Dendritic cell treated with granulocyte-macrophage colony-stimulating factor and Interleukin-4, amounts not matched to agents 40 ng/mL and 50 ng/mL, for 4 days (primary cell): ENCODE measurements at regions not wholly inside any gene's neighbourhood (a gene's known extent, or its start where the extent isn't known, plus 50 kb on each side); places are given as distances from the start of the nearest gene placed in this dataset.

ENCODE experiments used
- H3K27ac Mint-ChIP-seq: one replicate; pipeline ENCODE4 v1.8.0; 2022; ENCODE audit warnings: mild to moderate bottlenecking, mixed read lengths
- H3K27me3 Mint-ChIP-seq: one replicate; pipeline ENCODE4 v1.8.0; 2022; ENCODE audit warnings: mild to moderate bottlenecking, mixed read lengths
- H3K36me3 Mint-ChIP-seq: one replicate; pipeline ENCODE4 v1.8.0; 2022; ENCODE audit warnings: low read depth, mixed read lengths
- H3K4me1 Mint-ChIP-seq: one replicate; pipeline ENCODE4 v1.8.0; 2022; ENCODE audit warnings: low read depth, mixed read lengths
- H3K4me3 Mint-ChIP-seq: one replicate; pipeline ENCODE4 v1.8.0; 2022; ENCODE audit warnings: mild to moderate bottlenecking, moderate library complexity, mixed read lengths
- H3K9me3 Mint-ChIP-seq: one replicate; pipeline ENCODE4 v1.8.0; 2022; ENCODE audit warnings: mixed read lengths
- intact Hi-C: fragments of 100-400 bp; cut with micrococcal nuclease; formaldehyde crosslinking; loops from one replicate; pipeline ENCODE4 v1.15.0; 2022

DNA sequence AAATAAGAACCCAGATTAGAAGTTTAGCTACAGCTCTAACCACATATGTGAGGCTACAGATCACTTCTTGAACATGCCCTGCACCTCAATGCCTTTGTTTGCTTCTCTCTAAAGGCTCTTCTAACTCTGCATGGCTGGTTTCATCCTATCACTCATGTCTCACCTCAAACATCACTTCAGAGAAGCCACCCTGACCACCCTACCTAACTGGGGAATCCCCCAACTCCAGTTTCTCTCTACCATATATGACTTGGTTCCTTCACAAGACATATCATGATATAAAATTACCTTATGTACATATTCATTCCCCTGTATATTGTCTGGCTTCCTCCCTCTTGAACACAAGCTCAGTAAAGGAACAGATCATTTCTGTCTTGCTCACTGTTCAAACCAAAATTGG lies 250.2 kb upstream of the GRIP1 start:
- Mint-ChIP-seq H3K27ac (no peak overlapping the region), H3K9me3 (no peaks in the 10 kb centered on the region), H3K4me3 (no peak overlapping the region), H3K4me1 (no peaks in the 10 kb centered on the region), H3K36me3 (no peaks in the 10 kb centered on the region), H3K27me3 (no peaks in the 10 kb centered on the region)
- intact Hi-C loops, result no loop called here

GRCh38 chr12:66931091-66931490 lies 252.2 kb upstream of the GRIP1 start:
- Mint-ChIP-seq H3K4me1 (no peaks in the 10 kb centered on the region), H3K9me3 (no peaks in the 10 kb centered on the region), H3K27ac (no peak overlapping the region), H3K36me3 (no peaks in the 10 kb centered on the region), H3K4me3 (no peak overlapping the region), H3K27me3 (no peaks in the 10 kb centered on the region)
- intact Hi-C loops, result no loop called here

DNA sequence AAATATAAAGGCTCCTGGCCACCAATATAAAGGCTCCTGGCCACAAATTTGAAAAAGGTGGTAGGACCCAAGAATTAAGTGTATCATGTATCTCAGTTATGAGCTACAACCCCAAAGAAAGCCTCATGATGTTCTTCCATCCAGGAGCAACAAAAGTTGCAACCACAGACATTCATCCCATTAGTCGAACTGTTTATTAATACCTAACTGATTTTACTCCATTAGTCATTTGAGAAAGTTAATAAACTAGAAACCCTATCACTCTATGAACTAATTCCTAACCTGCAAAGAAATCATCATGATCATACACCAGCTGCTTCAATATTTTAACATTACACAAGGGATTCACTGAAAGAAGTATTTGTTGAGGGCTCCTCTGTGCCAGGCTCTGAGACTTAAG lies 253.2 kb upstream of the GRIP1 start:
- H3K4me3 Mint-ChIP-seq, result no peak overlapping the region
- intact Hi-C loops, result no loop called here
- H3K4me1 Mint-ChIP-seq, result no peaks in the 10 kb centered on the region
- H3K27me3 Mint-ChIP-seq, result no peaks in the 10 kb centered on the region
- H3K9me3 Mint-ChIP-seq, result no peaks in the 10 kb centered on the region
- no peak overlapping the region for H3K27ac Mint-ChIP-seq
- no peaks in the 10 kb centered on the region for H3K36me3 Mint-ChIP-seq

GRCh38 chr12:66934302-66935062 lies 255.6 kb upstream of the GRIP1 start:
- Mint-ChIP-seq H3K4me3 (no peak overlapping the region), H3K36me3 (no peaks in the 10 kb centered on the region), H3K27ac (no peak overlapping the region), H3K9me3 (no peaks in the 10 kb centered on the region), H3K27me3 (no peaks in the 10 kb centered on the region), H3K4me1 (no peaks in the 10 kb centered on the region)
- intact Hi-C loops, result no loop called here

- Mint-ChIP-seq H3K27me3 (no peaks in the 10 kb centered on the region), H3K4me3 (no peak overlapping the region), H3K9me3 (no peaks in the 10 kb centered on the region), H3K27ac (no peak overlapping the region), H3K36me3 (no peaks in the 10 kb centered on the region), H3K4me1 (peaks cover 9% of the 10 kb centered on the region)
- intact Hi-C loops, result no loop called here
Measured at GRCh38 chr12:66941150-66941549, 262.3 kb upstream of the GRIP1 start.

GRCh38 chr12:66942741-66943465 lies 264.0 kb upstream of the GRIP1 start:
- H3K27me3 Mint-ChIP-seq, result no peaks in the 10 kb centered on the region
- H3K4me1 Mint-ChIP-seq, result peaks cover 9% of the 10 kb centered on the region
- no peaks in the 10 kb centered on the region for H3K9me3 Mint-ChIP-seq
- intact Hi-C loops, result no loop called here
- no peak overlapping the region for H3K27ac Mint-ChIP-seq
- no peak overlapping the region for H3K4me3 Mint-ChIP-seq
- no peaks in the 10 kb centered on the region for H3K36me3 Mint-ChIP-seq

DNA sequence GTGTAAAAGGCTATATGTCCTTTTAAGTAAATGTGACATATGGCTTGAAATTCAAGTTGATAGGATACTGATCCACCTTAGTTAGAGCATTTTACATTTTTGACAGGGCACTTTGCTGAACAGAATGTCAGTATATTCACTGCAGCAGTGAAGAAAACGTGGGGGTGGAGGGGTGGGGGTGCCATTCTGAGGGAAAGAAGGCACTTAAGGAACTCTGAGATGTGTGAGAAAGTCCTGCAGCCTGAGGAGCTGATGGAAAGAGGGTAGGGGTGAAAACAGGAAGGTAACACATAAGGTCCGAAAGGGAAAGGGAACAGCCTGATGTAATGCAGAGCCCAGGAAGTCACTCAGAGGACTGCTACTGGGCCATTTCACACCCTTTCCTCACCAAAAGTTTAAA lies 265.5 kb upstream of the GRIP1 start:
- no peak overlapping the region for H3K27ac Mint-ChIP-seq
- H3K4me1 Mint-ChIP-seq, result peaks cover 9% of the 10 kb centered on the region
- H3K4me3 Mint-ChIP-seq, result no peak overlapping the region
- H3K36me3 Mint-ChIP-seq, result no peaks in the 10 kb centered on the region
- intact Hi-C loops, result no loop called here
- H3K9me3 Mint-ChIP-seq, result no peaks in the 10 kb centered on the region
- no peaks in the 10 kb centered on the region for H3K27me3 Mint-ChIP-seq

- intact Hi-C loops, result no loop called here
- Mint-ChIP-seq H3K4me1 (peaks cover 9% of the 10 kb centered on the region), H3K9me3 (no peaks in the 10 kb centered on the region), H3K27ac (no peak overlapping the region), H3K4me3 (no peak overlapping the region), H3K27me3 (no peaks in the 10 kb centered on the region), H3K36me3 (no peaks in the 10 kb centered on the region)
Measured at GRCh38 chr12:66945189-66945817, 266.4 kb upstream of the GRIP1 start.

- Mint-ChIP-seq H3K27ac (no peak overlapping the region), H3K27me3 (no peaks in the 10 kb centered on the region), H3K9me3 (no peaks in the 10 kb centered on the region), H3K4me3 (no peak overlapping the region), H3K4me1 (peaks cover 9% of the 10 kb centered on the region), H3K36me3 (no peaks in the 10 kb centered on the region)
- intact Hi-C loops, result no loop called here
Measured at GRCh38 chr12:66947119-66947518, 268.2 kb upstream of the GRIP1 start.

DNA sequence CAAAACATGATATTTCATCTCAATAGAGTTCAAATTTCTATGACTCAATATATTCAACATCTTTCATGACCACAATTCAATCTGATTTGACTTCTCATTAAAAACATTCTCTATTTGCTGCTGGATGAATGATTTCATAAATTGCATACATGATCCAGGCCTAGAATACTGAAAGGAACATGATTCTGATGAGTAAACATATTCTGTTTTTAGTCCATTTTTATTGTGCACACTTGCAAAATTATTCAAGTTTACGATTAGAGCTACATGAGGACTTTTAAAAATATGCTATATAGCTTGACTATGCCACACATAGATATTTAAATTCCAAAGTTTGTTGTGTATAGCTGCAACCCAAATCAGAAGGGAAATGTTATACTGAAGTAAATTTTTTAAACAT lies 273.8 kb upstream of the GRIP1 start:
- Mint-ChIP-seq H3K27me3 (no peaks in the 10 kb centered on the region), H3K36me3 (no peaks in the 10 kb centered on the region), H3K4me3 (no peak overlapping the region), H3K9me3 (no peaks in the 10 kb centered on the region), H3K4me1 (no peaks in the 10 kb centered on the region), H3K27ac (no peak overlapping the region)
- intact Hi-C loops, result no loop called here

DNA sequence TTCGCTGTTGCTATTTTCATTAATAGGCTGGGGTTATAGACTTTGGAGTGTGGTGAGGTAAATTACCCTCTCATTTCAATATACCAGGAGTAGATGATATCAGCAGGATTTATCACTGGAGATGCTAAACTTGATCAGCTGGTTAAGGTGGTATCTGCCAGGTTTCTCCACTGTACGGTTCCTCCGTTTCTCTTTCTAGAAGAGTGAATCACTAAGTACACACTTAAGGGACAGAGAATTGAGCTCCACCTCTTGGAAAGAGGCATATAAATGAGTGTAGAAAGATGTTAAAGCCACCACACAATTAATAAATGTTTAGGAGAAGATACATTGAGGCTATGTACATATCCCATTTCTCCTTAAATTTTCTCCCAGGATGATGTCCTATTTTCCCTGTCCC lies 277.4 kb upstream of the GRIP1 start:
- H3K4me3 Mint-ChIP-seq, result no peak overlapping the region
- H3K9me3 Mint-ChIP-seq, result no peaks in the 10 kb centered on the region
- H3K36me3 Mint-ChIP-seq, result no peaks in the 10 kb centered on the region
- H3K4me1 Mint-ChIP-seq, result peaks cover 6% of the 10 kb centered on the region
- no peak overlapping the region for H3K27ac Mint-ChIP-seq
- no peaks in the 10 kb centered on the region for H3K27me3 Mint-ChIP-seq
- intact Hi-C loops, result no loop called here

DNA sequence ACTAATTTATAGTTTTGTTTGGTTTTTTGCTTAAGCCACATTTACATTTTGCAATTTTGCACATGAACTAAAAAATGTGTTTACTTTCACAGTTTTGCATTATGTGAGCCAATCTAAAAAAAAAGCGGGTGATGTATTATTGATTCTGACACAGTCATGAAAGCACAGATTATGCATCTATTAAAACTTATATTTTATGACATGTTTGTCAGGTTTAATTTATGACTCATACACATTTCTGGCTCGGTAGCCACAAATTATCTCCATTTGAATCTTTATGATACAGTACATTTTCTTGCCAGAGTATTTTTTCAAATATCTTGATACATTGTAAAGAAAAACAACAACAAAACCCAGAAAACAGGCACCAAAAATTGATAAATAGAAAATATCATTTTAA lies 280.4 kb upstream of the GRIP1 start:
- no peak overlapping the region for H3K4me3 Mint-ChIP-seq
- H3K27ac Mint-ChIP-seq, result no peak overlapping the region
- intact Hi-C loops, result no loop called here
- no peaks in the 10 kb centered on the region for H3K27me3 Mint-ChIP-seq
- no peaks in the 10 kb centered on the region for H3K9me3 Mint-ChIP-seq
- no peaks in the 10 kb centered on the region for H3K36me3 Mint-ChIP-seq
- H3K4me1 Mint-ChIP-seq, result peaks cover 6% of the 10 kb centered on the region

DNA sequence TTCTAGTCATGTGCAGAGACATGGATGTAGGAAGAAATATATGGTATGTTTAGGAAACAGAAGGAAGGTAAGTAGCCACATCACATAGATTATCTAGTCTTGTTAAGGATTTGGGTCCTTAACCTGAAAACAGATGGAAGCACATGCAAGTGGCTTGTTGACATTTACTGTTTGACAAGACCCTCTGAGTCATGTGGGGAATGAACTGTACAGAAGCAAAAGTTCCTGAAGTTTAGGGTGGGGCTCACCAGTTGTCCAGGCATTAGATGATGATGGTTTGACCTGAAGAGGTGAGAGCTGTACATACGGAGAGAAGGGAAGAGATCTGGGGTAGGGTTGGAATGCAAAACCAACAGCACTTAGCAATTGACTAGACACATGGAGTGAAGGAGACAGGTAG lies 281.1 kb upstream of the GRIP1 start:
- Mint-ChIP-seq H3K4me1 (peaks cover 6% of the 10 kb centered on the region), H3K27ac (no peak overlapping the region), H3K4me3 (no peak overlapping the region), H3K36me3 (no peaks in the 10 kb centered on the region), H3K9me3 (no peaks in the 10 kb centered on the region), H3K27me3 (no peaks in the 10 kb centered on the region)
- intact Hi-C loops, result no loop called here
